T-cell (primary cell): ENCODE measurements at regions not wholly inside any gene's neighbourhood (a gene's known extent, or its start where the extent isn't known, plus 50 kb on each side); places are given as distances from the start of the nearest gene placed in this dataset.

ENCODE experiments used
- ATAC-seq, 4 experiments: fragments of 200-7000 bp in 3 of 4; fragments of 150-1000 bp in 1 of 4; cut with Tn5 transposase; replicated peaks in 1 of 4; 1 replicate in 3 of 4; 2 replicates in 1 of 4; pipeline ENCODE4 v1.10.0; 2021; ENCODE audit warnings: moderate library complexity in 3 of 4, mild to moderate bottlenecking in 2 of 4, moderate number of reproducible peaks in 1 of 4
- CTCF ChIA-PET, 2 donors: fragments of 300-600 bp; sonication (Branson Sonifier 250); formaldehyde crosslinking; loops; one replicate each; lab custom pipeline; 2022; ENCODE audit warnings: antibody characterized with exemption in 2 of 2; lab: Charles Lee
- POLR2A ChIA-PET, 2 donors: fragments of 300-600 bp; sonication (Branson Sonifier 250); formaldehyde crosslinking; loops; one replicate each; lab custom pipeline; 2022; ENCODE audit warnings: antibody characterized with exemption in 2 of 2; lab: Charles Lee
- DNase-seq, 35 experiments: peaks; one replicate each; pipeline versions ENCODE4 v3.0.0 to v3.0.0-alpha.2; 2013 to 2023
- H3K27ac ChIP-seq: one replicate; pipeline ENCODE4 v1.5.1; 2013; ENCODE audit warnings: low read length
- H3K27me3 ChIP-seq, 2 experiments: replicated peaks in 1 of 2; 1 replicate in 1 of 2; 2 replicates in 1 of 2; pipeline versions ENCODE4 v1.6.1 to v1.7.0; 2013; ENCODE audit warnings: low read length in 1 of 2, mixed read lengths in 1 of 2; ENCODE audit not compliant: control insufficient read depth in 2 of 2, insufficient read depth in 2 of 2; ENCODE audit errors: extremely low read depth in 1 of 2
- H3K36me3 ChIP-seq, 2 donors: 1 replicate in 1 of 2; 2 replicates in 1 of 2; pipeline versions ENCODE4 v1.6.1 to v1.7.0; 2013; ENCODE audit warnings: low read length in 1 of 2; ENCODE audit not compliant: control insufficient read depth in 2 of 2, insufficient read depth in 1 of 2; ENCODE audit errors: extremely low read depth in 1 of 2
- H3K4me1 ChIP-seq, 2 experiments: 1 replicate in 1 of 2; 2 replicates in 1 of 2; pipeline versions ENCODE4 v1.6.1 to v1.7.0; 2013; ENCODE audit warnings: low read length in 2 of 2, mixed read lengths in 1 of 2; ENCODE audit not compliant: insufficient read depth in 2 of 2, control insufficient read depth in 1 of 2; ENCODE audit errors: extremely low read depth in 1 of 2
- H3K4me3 ChIP-seq, 2 donors: 1 replicate in 1 of 2; 2 replicates in 1 of 2; pipeline versions ENCODE4 v1.5.1 to v1.7.0; 2013; ENCODE audit warnings: mild to moderate bottlenecking in 2 of 2, low read length in 1 of 2, moderate library complexity in 1 of 2; ENCODE audit not compliant: control insufficient read depth in 1 of 2; ENCODE audit errors: extremely low read depth in 1 of 2
- H3K9me3 ChIP-seq: 2 replicates; pipeline ENCODE4 v1.7.0; 2013
- H3K27ac Mint-ChIP-seq, 2 donors: one replicate each; pipeline ENCODE4 v1.8.0; 2020 to 2021; ENCODE audit warnings: mild to moderate bottlenecking in 2 of 2, mixed read lengths in 2 of 2
- H3K27me3 Mint-ChIP-seq, 2 donors: one replicate each; pipeline ENCODE4 v1.8.0; 2021 to 2022; ENCODE audit warnings: mixed read lengths in 2 of 2
- H3K36me3 Mint-ChIP-seq: one replicate; pipeline ENCODE4 v1.8.0; 2021; ENCODE audit warnings: mixed read lengths
- H3K4me1 Mint-ChIP-seq, 3 donors: one replicate each; pipeline ENCODE4 v1.8.0; 2020 to 2022; ENCODE audit warnings: mixed read lengths in 3 of 3, mild to moderate bottlenecking in 1 of 3
- H3K4me3 Mint-ChIP-seq, 3 donors: one replicate each; pipeline ENCODE4 v1.8.0; 2020 to 2022; ENCODE audit warnings: mild to moderate bottlenecking in 3 of 3, mixed read lengths in 3 of 3, moderate library complexity in 3 of 3
- H3K9me3 Mint-ChIP-seq, 3 donors: one replicate each; pipeline ENCODE4 v1.8.0; 2020 to 2022; ENCODE audit warnings: mixed read lengths in 3 of 3
- WGBS: methylation state at CpG from one replicate; pipeline ENCODE4 v1.1.5; 2013; ENCODE audit warnings: missing lambda C conversion rate; ENCODE audit not compliant: insufficient coverage; 5-methylcytosine and 5-hydroxymethylcytosine counted together

DNA sequence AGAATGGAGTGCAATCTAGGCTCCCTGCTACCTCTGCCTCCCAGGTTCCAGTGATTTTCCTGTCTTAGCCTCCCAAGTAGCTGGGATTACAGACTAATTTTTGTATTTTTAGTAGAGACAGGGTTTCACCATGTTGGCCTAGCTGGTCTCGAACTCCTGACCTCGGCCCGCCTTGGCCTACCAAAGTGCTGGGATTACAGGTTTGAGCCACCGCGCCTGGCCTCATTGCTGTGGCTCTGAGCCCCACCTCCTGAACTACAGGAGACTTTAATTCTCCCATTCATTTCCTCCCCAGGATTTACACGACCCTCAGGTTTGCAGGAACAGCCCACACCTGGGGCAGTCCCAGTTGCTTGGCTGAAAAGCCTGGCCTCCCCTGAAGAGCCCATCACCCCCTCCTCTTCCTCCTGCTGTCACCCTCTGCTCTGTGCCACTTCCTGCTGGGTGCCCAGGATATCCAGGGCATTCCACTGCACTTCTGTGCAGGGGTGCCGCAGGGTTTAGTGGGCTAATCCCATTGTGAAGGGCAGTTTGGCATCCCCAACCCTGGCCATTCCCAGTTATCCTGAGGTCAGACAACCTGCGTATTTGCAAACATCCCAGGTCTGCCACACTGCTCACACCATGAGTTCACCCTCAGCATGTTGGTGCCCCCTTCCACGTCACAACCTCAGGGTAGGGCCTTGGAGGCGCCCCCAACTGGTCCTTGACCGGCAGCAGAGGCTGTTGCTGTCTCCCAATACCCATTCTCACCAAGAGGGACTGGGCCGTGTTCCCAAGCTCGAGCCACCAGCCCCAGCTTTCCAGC lies 265.0 kb upstream of the IRX4 start:
- WGBS: 70% methylated on average over 11 of the region's 13 CpGs
- DNase-seq (no peak), ATAC-seq (no peak)
- H3K4me3 Mint-ChIP-seq: no peak overlapping the region
- Histone ChIP-seq H3K27me3 (peaks cover 0 to 31% of the 10 kb centered on the region in 2 experiments), H3K9me3 (no peaks in the 10 kb centered on the region), H3K4me1 (no peaks in the 10 kb centered on the region), H3K36me3 (no peaks in the 10 kb centered on the region), H3K27ac (no peak overlapping the region), H3K4me3 (no peak overlapping the region)
- no peaks in the 10 kb centered on the region for H3K9me3 Mint-ChIP-seq
- CTCF ChIA-PET: no interaction called here
- no peaks in the 10 kb centered on the region for H3K36me3 Mint-ChIP-seq
- peaks cover 4 to 14% of the 10 kb centered on the region in 2 donors for H3K27me3 Mint-ChIP-seq
- no peak overlapping the region for H3K27ac Mint-ChIP-seq
- POLR2A ChIA-PET: no interaction called here
- H3K4me1 Mint-ChIP-seq: no peaks in the 10 kb centered on the region

DNA sequence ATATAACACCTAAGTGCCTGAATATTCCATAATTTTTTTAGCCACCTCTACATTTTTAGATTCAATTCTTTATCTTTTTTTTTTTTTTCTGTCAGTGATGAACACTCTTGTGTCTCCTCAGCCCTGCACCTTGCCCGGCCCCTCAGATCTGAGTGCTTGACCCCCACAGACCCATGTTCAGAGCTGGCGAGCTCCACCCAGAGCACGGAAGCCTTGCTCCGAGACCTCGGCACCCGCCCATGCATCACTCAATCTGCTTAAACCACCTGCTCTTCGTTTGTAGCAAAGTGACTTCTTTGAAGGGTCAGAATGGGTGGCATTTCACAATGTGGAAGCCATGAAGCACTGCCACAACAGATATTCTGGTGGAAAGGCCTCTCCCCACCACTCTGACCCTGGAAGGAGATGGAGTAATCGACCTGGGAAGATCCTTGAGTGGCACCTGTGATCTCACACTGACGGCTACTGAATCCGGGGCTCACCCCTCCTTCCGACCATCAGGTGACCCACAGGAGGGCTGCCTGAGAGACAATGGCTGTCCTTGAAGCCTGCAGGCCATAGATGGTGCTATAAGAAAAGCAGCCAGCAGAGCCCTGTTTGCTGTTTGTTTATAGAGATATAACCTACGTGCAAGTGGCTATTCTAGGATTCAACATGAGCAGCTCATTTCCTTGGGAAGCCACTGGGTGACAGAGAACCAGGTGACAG lies 261.1 kb upstream of the IRX4 start:
- CTCF ChIA-PET: no interaction called here
- no peaks in the 10 kb centered on the region for H3K36me3 Mint-ChIP-seq
- DNase-seq: no peak
- peaks cover 14 to 18% of the 10 kb centered on the region in 2 donors for H3K27me3 Mint-ChIP-seq
- H3K4me3 Mint-ChIP-seq: no peak overlapping the region
- Histone ChIP-seq H3K36me3 (no peaks in the 10 kb centered on the region), H3K27ac (no peak overlapping the region), H3K4me1 (no peaks in the 10 kb centered on the region), H3K4me3 (no peak overlapping the region), H3K9me3 (no peaks in the 10 kb centered on the region), H3K27me3 (peaks cover 0 to 25% of the 10 kb centered on the region in 2 experiments)
- H3K4me1 Mint-ChIP-seq: no peaks in the 10 kb centered on the region
- H3K27ac Mint-ChIP-seq: no peak overlapping the region
- H3K9me3 Mint-ChIP-seq: no peaks in the 10 kb centered on the region
- no peak for ATAC-seq
- POLR2A ChIA-PET: interaction anchor here in 1 of 2 donors (0.7 kb wide), 1 partner anchor 31 kb away, joined by 7 read pairs; no protein-coding TSS in a partner anchor
- WGBS: 80% methylated on average over 4 of the region's 12 CpGs

DNA sequence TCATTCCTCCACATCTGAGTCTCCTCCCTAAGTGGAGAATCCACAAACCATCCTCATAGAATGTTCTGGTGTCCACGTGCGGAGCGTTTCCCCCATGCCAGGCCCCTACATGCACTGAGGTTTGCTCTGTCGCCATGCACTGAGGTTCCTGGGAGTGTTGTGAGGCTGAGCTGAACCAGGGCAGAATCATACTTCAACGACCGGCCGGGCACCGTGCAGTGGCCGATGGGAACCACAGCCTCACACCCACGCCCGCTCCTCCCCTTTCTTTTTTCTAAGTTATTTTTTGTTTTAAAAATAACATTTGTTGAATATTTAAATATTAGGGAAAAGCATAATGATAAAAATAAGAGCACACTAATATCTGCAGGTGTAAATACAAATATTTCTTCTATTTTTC lies 260.4 kb upstream of the IRX4 start:
- H3K36me3 ChIP-seq: no peaks in the 10 kb centered on the region
- ChIA-PET CTCF (no interaction called here), POLR2A (no interaction called here)
- Mint-ChIP-seq H3K36me3 (no peaks in the 10 kb centered on the region), H3K9me3 (no peaks in the 10 kb centered on the region), H3K27me3 (peaks cover 14 to 21% of the 10 kb centered on the region in 2 donors), H3K4me1 (no peaks in the 10 kb centered on the region), H3K4me3 (no peak overlapping the region), H3K27ac (no peak overlapping the region)
- DNase-seq: no peak
- H3K27me3 ChIP-seq: peaks cover 0 to 18% of the 10 kb centered on the region in 2 experiments
- H3K9me3 ChIP-seq: no peaks in the 10 kb centered on the region
- ATAC-seq: no peak
- no peak overlapping the region for H3K4me3 ChIP-seq
- H3K4me1 ChIP-seq: no peaks in the 10 kb centered on the region
- no peak overlapping the region for H3K27ac ChIP-seq
- 80% methylated on average over 1 of the region's 11 CpGs for WGBS

DNA sequence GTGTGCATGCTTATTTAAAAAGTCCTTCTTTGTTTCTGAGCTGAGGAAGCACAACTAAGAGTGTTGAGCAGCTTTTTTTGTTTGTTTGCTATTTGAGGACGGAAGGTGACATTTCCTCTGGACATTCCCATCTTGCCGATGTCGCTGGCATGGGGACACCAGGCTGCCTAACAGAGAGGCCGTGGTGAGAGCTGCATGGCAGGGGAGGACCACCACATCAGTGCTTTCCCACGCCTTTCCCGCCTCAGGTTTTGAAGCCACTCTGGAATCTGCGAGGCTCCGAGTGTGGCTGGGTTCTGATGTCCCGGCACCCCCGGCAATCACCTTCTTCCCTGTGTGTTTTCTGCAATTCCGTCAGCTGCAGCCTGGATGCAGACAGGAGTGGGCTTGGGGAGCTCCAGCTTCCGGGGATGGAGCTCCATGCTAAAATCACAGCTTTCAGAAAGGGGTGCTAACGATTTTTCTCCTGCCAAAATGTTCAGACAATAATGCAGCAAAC lies 259.8 kb upstream of the IRX4 start:
- Histone ChIP-seq H3K27me3 (peaks cover 0 to 13% of the 10 kb centered on the region in 2 experiments), H3K4me3 (no peak overlapping the region), H3K4me1 (no peaks in the 10 kb centered on the region), H3K9me3 (no peaks in the 10 kb centered on the region), H3K36me3 (no peaks in the 10 kb centered on the region), H3K27ac (no peak overlapping the region)
- no peak overlapping the region for H3K27ac Mint-ChIP-seq
- 72% methylated on average over 13 of the region's 13 CpGs for WGBS
- H3K4me3 Mint-ChIP-seq: no peak overlapping the region
- DNase-seq: no peak
- no peaks in the 10 kb centered on the region for H3K4me1 Mint-ChIP-seq
- no peaks in the 10 kb centered on the region for H3K9me3 Mint-ChIP-seq
- ATAC-seq: no peak
- H3K36me3 Mint-ChIP-seq: no peaks in the 10 kb centered on the region
- CTCF ChIA-PET: no interaction called here
- peaks cover 14 to 24% of the 10 kb centered on the region in 2 donors for H3K27me3 Mint-ChIP-seq
- POLR2A ChIA-PET: no interaction called here

DNA sequence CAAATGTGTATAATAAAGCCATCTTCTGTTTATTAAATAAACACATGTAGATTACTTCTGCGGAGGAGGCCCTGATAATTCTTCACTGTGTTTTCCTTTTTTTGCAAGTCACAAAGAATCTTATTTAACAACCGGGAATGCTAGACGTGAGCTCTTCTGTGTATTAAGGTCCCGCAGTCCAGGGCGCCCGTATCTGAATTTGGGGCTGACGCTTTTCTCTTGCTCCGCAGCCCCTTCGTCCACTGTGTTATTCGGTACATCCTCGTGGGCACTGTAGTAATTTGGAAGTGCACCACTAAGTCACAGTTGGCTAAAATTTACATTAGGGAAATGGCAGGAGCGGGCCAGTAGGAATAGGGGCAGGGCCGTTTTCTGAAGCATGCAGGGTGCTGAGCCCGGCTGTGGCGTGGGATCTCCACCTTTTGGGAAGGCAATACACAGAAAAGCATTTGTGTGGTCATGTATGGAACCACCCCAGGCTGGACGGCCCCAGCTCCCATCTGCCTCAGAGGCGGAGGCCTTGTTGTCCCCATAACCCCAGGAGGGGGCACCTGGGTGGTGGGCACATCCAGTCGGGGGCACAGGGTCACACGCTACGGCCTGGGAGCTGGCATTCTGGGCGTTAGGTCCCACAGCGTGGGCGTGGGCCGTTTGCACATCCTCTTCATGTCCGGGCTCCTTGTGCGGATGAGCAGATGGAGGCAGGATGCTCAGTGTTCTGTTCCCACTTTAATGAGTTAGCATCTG lies 258.7 kb upstream of the IRX4 start:
- H3K36me3 Mint-ChIP-seq: no peaks in the 10 kb centered on the region
- Histone ChIP-seq H3K27me3 (peaks cover 0 to 22% of the 10 kb centered on the region in 2 experiments), H3K4me3 (no peak overlapping the region), H3K27ac (no peak overlapping the region), H3K36me3 (no peaks in the 10 kb centered on the region), H3K4me1 (no peaks in the 10 kb centered on the region), H3K9me3 (no peaks in the 10 kb centered on the region)
- DNase-seq: no peak
- H3K4me3 Mint-ChIP-seq: no peak overlapping the region
- H3K27ac Mint-ChIP-seq: no peak overlapping the region
- no peaks in the 10 kb centered on the region for H3K9me3 Mint-ChIP-seq
- ChIA-PET POLR2A (no interaction called here), CTCF (no interaction called here)
- no peaks in the 10 kb centered on the region for H3K4me1 Mint-ChIP-seq
- peaks cover 18 to 31% of the 10 kb centered on the region in 2 donors for H3K27me3 Mint-ChIP-seq
- 85% methylated on average over 22 of the region's 26 CpGs for WGBS
- no peak for ATAC-seq

DNA sequence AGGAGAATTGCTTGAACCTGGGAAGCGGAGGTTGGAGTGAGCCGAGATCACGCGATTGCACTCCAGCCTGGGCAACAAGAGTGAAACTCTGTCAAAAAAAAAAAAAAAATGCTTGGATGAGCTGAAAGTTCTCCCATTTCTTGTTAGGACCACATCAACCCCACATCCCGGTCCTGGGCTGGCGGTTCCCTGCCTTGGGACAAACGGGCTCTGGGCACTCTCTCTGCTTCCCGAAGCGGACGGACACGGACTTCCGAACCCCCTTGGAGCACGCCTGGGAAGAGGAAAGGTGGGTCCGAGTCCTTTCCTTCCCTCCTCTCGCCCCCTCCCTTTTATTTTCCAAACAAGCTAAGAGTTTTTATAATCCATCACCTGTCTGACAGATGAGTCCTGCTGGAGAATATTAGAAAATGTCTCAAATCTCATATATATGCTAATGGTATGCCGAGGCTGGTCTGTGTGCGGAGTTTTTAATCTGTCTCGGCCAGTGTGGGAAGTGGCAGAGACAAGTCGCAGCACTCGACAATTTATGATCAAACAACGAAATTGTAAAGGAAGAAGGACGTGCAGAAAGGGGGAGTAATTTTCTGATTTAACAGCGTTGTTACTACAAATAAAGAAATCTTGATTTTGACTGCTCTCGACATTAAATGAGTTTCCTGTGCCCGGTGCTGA lies 257.9 kb upstream of the IRX4 start:
- no peak for ATAC-seq
- Histone ChIP-seq H3K9me3 (no peaks in the 10 kb centered on the region), H3K36me3 (no peaks in the 10 kb centered on the region), H3K4me1 (no peaks in the 10 kb centered on the region), H3K27ac (no peak overlapping the region), H3K4me3 (no peak overlapping the region), H3K27me3 (peaks cover 0 to 22% of the 10 kb centered on the region in 2 experiments)
- 81% methylated on average over 10 of the region's 25 CpGs for WGBS
- Mint-ChIP-seq H3K27me3 (peaks cover 19 to 32% of the 10 kb centered on the region in 2 donors), H3K27ac (no peak overlapping the region), H3K36me3 (no peaks in the 10 kb centered on the region), H3K4me3 (no peak overlapping the region), H3K9me3 (no peaks in the 10 kb centered on the region), H3K4me1 (no peaks in the 10 kb centered on the region)
- no peak for DNase-seq
- ChIA-PET POLR2A (no interaction called here), CTCF (interaction anchor here in 1 of 2 donors (0.6 kb wide), 1 partner anchor 52 kb away, joined by 6 read pairs; no protein-coding TSS in a partner anchor)
